Body of pancreas (tissue), 4 donors: ENCODE measurements at regions not wholly inside any gene's neighbourhood (a gene's known extent, or its start where the extent isn't known, plus 50 kb on each side); places are given as distances from the start of the nearest gene placed in this dataset.

ENCODE experiments used
- CTCF ChIP-seq, 7 experiments: fragments of 450-650 bp in 4 of 7; fragments of 200-600 bp in 3 of 7; sonication (generic) in 3 of 7; IDR thresholded peaks; one replicate each; pipeline ENCODE4 v1.5.1; 2016 to 2019; ENCODE audit warnings: antibody characterized with exemption in 7 of 7
- POLR2A ChIP-seq, 3 donors: fragments of 450-650 bp; IDR thresholded peaks; one replicate each; pipeline ENCODE4 v1.6.1; 2016; ENCODE audit warnings: antibody characterized with exemption in 3 of 3, mild to moderate bottlenecking in 2 of 3

- TF ChIP-seq CTCF (IDR thresholded peaks at IDR 0.05): no peak
- TF ChIP-seq POLR2A (IDR thresholded peaks at IDR 0.05): no peak
These were observed 686.7 kb downstream of the MATN1 start for GRCh38 chr1:30036666-30037065.
